Lower lobe of right lung (tissue), 2 donors: ENCODE measurements at regions not wholly inside any gene's neighbourhood (a gene's known extent, or its start where the extent isn't known, plus 50 kb on each side); places are given as distances from the start of the nearest gene placed in this dataset.

Experiments
- ATAC-seq, 2 donors: fragments of 200-7000 bp; cut with Tn5 transposase; one replicate each; pipeline ENCODE4 v1.9.1; 2020 to 2022; ENCODE audit warnings: mild to moderate bottlenecking in 2 of 2, moderate library complexity in 2 of 2
- DNase-seq: peaks from one replicate; pipeline ENCODE4 v3.0.0-alpha.2; 2020
- H3K27ac ChIP-seq: fragments of 200-600 bp; one replicate; pipeline ENCODE4 v1.8.0; 2022
- H3K27me3 ChIP-seq: fragments of 200-600 bp; one replicate; pipeline ENCODE4 v1.8.0; 2022; ENCODE audit warnings: low read depth
- H3K36me3 ChIP-seq: fragments of 200-600 bp; one replicate; pipeline ENCODE4 v1.8.0; 2022; ENCODE audit warnings: mild to moderate bottlenecking
- H3K4me1 ChIP-seq: fragments of 200-600 bp; one replicate; pipeline ENCODE4 v1.8.0; 2022
- H3K4me3 ChIP-seq: fragments of 200-600 bp; one replicate; pipeline ENCODE4 v1.8.0; 2022; ENCODE audit warnings: mild to moderate bottlenecking
- H3K9me3 ChIP-seq: fragments of 200-600 bp; one replicate; pipeline ENCODE4 v1.8.0; 2022
- CTCF ChIP-seq: fragments of 200-600 bp; IDR thresholded peaks from one replicate; pipeline ENCODE4 v1.8.0; 2022; ENCODE audit warnings: antibody characterized with exemption, mild to moderate bottlenecking
- intact Hi-C: fragments of 100-400 bp; cut with DNase I; formaldehyde crosslinking; loops from one replicate; pipeline ENCODE4 v1.11.0; 2022
- donor health status: DM: no; HTN: yes; CAD: no; lungs with severe emphysema.

- no peaks in the 10 kb centered on the region for H3K9me3 ChIP-seq
- no peaks in the 10 kb centered on the region for H3K4me1 ChIP-seq
- ATAC-seq (no peak), DNase-seq (no peak)
- no peak overlapping the region for H3K4me3 ChIP-seq
- H3K27ac ChIP-seq = no peak overlapping the region
- no peak for TF ChIP-seq CTCF
- no peaks in the 10 kb centered on the region for H3K36me3 ChIP-seq
- H3K27me3 ChIP-seq = no peaks in the 10 kb centered on the region
- intact Hi-C loops = no loop called here
Observed at GRCh38 chr2:16325976-16326510, 339.6 kb downstream of the CYRIA start.

GRCh38 chr2:16325016-16325975 is 340.3 kb downstream of the CYRIA start:
- Histone ChIP-seq H3K36me3 (no peaks in the 10 kb centered on the region), H3K27ac (no peak overlapping the region), H3K4me1 (no peaks in the 10 kb centered on the region), H3K27me3 (no peaks in the 10 kb centered on the region), H3K4me3 (no peak overlapping the region), H3K9me3 (no peaks in the 10 kb centered on the region)
- ATAC-seq (no peak), DNase-seq (no peak)
- no peak for TF ChIP-seq CTCF
- intact Hi-C loops = no loop called here

- H3K4me1 ChIP-seq = no peaks in the 10 kb centered on the region
- no peaks in the 10 kb centered on the region for H3K36me3 ChIP-seq
- TF ChIP-seq CTCF = no peak
- no peak overlapping the region for H3K27ac ChIP-seq
- no peak overlapping the region for H3K4me3 ChIP-seq
- DNase-seq (no peak), ATAC-seq (no peak)
- H3K9me3 ChIP-seq = no peaks in the 10 kb centered on the region
- intact Hi-C loops = no loop called here
- no peaks in the 10 kb centered on the region for H3K27me3 ChIP-seq
Observed at GRCh38 chr2:16324544-16324937, 341.1 kb downstream of the CYRIA start.

GRCh38 chr2:16323551-16324543 is 341.8 kb downstream of the CYRIA start:
- intact Hi-C loops = no loop called here
- TF ChIP-seq CTCF = no peak
- no peaks in the 10 kb centered on the region for H3K9me3 ChIP-seq
- ATAC-seq (no peak), DNase-seq (no peak)
- H3K27me3 ChIP-seq = no peaks in the 10 kb centered on the region
- H3K27ac ChIP-seq = no peak overlapping the region
- H3K4me1 ChIP-seq = peaks cover 1% of the 10 kb centered on the region
- H3K36me3 ChIP-seq = no peaks in the 10 kb centered on the region
- H3K4me3 ChIP-seq = no peak overlapping the region

GRCh38 chr2:16323126-16323520 is 342.5 kb downstream of the CYRIA start:
- intact Hi-C loops = no loop called here
- DNase-seq (no peak), ATAC-seq (no peak)
- H3K27ac ChIP-seq = no peak overlapping the region
- H3K27me3 ChIP-seq = no peaks in the 10 kb centered on the region
- no peak for TF ChIP-seq CTCF
- no peaks in the 10 kb centered on the region for H3K9me3 ChIP-seq
- peaks cover 7% of the 10 kb centered on the region for H3K4me1 ChIP-seq
- no peaks in the 10 kb centered on the region for H3K36me3 ChIP-seq
- no peak overlapping the region for H3K4me3 ChIP-seq
